ENCODE measurements at regions not wholly inside any gene's neighbourhood (a gene's known extent, or its start where the extent isn't known, plus 50 kb on each side); places are given as distances from the start of the nearest gene placed in this dataset.

- Histone ChIP-seq H3K4me1 (peaks cover 5% of the 10 kb centered on the region), H3K36me3 (no peaks in the 10 kb centered on the region), H3F3A (ENCODE audit: low read depth) (no peaks in the 10 kb centered on the region), H4K20me1 (ENCODE audit: low read depth) (no peaks in the 10 kb centered on the region), H3K79me2 (ENCODE audit: low read depth) (no peaks in the 10 kb centered on the region), H3K27ac (no peak overlapping the region), H3K9ac (no peak overlapping the region), H3K27me3 (no peaks in the 10 kb centered on the region), H3K4me3 (no peak overlapping the region), H3K4me2 (no peak overlapping the region), H3K9me3 (ENCODE audit: low read depth) (no peaks in the 10 kb centered on the region), H2AFZ (replicated peaks) (no peak overlapping the region)
- Mint-ChIP-seq H3K9me3 (peaks cover 2% of the 10 kb centered on the region), H3K27ac (no peak overlapping the region), H3K36me3 (no peaks in the 10 kb centered on the region), H3K4me1 (peaks cover 8% of the 10 kb centered on the region), H3K4me3 (no peak overlapping the region), H3K27me3 (ENCODE audit: insufficient read depth, low read depth) (no peaks in the 10 kb centered on the region)
- DNase-seq (ENCODE audit: low spot score), result no peak
- TF ChIP-seq EZH2phosphoT487 (IDR thresholded peaks at IDR 0.05) (no peak), CTCF (IDR thresholded peaks at IDR 0.05) (no peak), EZH2 (IDR thresholded peaks at IDR 0.05) (no peak)
Observed at GRCh38 chr5:82889088-82889487, 188.1 kb downstream of the TMEM167A start.

- Mint-ChIP-seq H3K9me3 (peaks cover 9% of the 10 kb centered on the region), H3K27me3 (ENCODE audit: insufficient read depth, low read depth) (no peaks in the 10 kb centered on the region), H3K4me3 (no peak overlapping the region), H3K36me3 (no peaks in the 10 kb centered on the region), H3K27ac (no peak overlapping the region), H3K4me1 (peaks cover 6% of the 10 kb centered on the region)
- Histone ChIP-seq H2AFZ (replicated peaks) (no peak overlapping the region), H3K4me3 (no peak overlapping the region), H3K4me2 (no peak overlapping the region), H3K4me1 (peaks cover 5% of the 10 kb centered on the region), H3K9me3 (ENCODE audit: low read depth) (no peaks in the 10 kb centered on the region), H3F3A (ENCODE audit: low read depth) (no peaks in the 10 kb centered on the region), H3K36me3 (no peaks in the 10 kb centered on the region), H3K79me2 (ENCODE audit: low read depth) (no peaks in the 10 kb centered on the region), H4K20me1 (ENCODE audit: low read depth) (no peaks in the 10 kb centered on the region), H3K27ac (no peak overlapping the region), H3K27me3 (no peaks in the 10 kb centered on the region), H3K9ac (no peak overlapping the region)
- no peak for DNase-seq (ENCODE audit: low spot score)
- TF ChIP-seq EZH2phosphoT487 (IDR thresholded peaks at IDR 0.05), result no peak
- no peak for TF ChIP-seq CTCF (IDR thresholded peaks at IDR 0.05)
- TF ChIP-seq EZH2 (IDR thresholded peaks at IDR 0.05), result no peak
Observed at GRCh38 chr5:82886911-82887310, 190.3 kb downstream of the TMEM167A start.

- Mint-ChIP-seq H3K36me3 (peaks cover 2% of the 10 kb centered on the region), H3K27me3 (ENCODE audit: insufficient read depth, low read depth) (no peaks in the 10 kb centered on the region), H3K4me1 (peaks cover 6% of the 10 kb centered on the region), H3K27ac (no peak overlapping the region), H3K4me3 (no peak overlapping the region), H3K9me3 (peaks cover 9% of the 10 kb centered on the region)
- no peak for TF ChIP-seq CTCF (IDR thresholded peaks at IDR 0.05)
- TF ChIP-seq EZH2phosphoT487 (IDR thresholded peaks at IDR 0.05), result no peak
- no peak for TF ChIP-seq EZH2 (IDR thresholded peaks at IDR 0.05)
- no peak overlapping the region for H3K4me2 ChIP-seq
- no peak for DNase-seq (ENCODE audit: low spot score)
- H3K36me3 ChIP-seq, result no peaks in the 10 kb centered on the region
- H3K9ac ChIP-seq, result no peak overlapping the region
- H3K4me1 ChIP-seq, result peaks cover 5% of the 10 kb centered on the region
- no peaks in the 10 kb centered on the region for H3K9me3 ChIP-seq (ENCODE audit: low read depth)
- H3K27me3 ChIP-seq, result no peaks in the 10 kb centered on the region
- H3F3A ChIP-seq (ENCODE audit: low read depth), result no peaks in the 10 kb centered on the region
- no peak overlapping the region for H3K4me3 ChIP-seq
- H2AFZ ChIP-seq (replicated peaks), result no peak overlapping the region
- no peaks in the 10 kb centered on the region for H4K20me1 ChIP-seq (ENCODE audit: low read depth)
- no peaks in the 10 kb centered on the region for H3K79me2 ChIP-seq (ENCODE audit: low read depth)
- H3K27ac ChIP-seq, result no peak overlapping the region
Observed at GRCh38 chr5:82885627-82886389, 191.4 kb downstream of the TMEM167A start.
